Activated CD4-positive, alpha-beta T cell treated with anti-CD3 and anti-CD28 coated beads, Interleukin-2, amount 50 U/mL, for 16 hours (primary cell): ENCODE measurements at regions not wholly inside any gene's neighbourhood (a gene's known extent, or its start where the extent isn't known, plus 50 kb on each side); places are given as distances from the start of the nearest gene placed in this dataset.
"Not testable (repeated sequence)": the region's sequence is repeated elsewhere in the genome, so short reads cannot be mapped to it uniquely, and the experiment has no call there.

Source experiments
- DNase-seq: peaks from one replicate; pipeline ENCODE4 v3.0.0-alpha.2; 2020

DNA sequence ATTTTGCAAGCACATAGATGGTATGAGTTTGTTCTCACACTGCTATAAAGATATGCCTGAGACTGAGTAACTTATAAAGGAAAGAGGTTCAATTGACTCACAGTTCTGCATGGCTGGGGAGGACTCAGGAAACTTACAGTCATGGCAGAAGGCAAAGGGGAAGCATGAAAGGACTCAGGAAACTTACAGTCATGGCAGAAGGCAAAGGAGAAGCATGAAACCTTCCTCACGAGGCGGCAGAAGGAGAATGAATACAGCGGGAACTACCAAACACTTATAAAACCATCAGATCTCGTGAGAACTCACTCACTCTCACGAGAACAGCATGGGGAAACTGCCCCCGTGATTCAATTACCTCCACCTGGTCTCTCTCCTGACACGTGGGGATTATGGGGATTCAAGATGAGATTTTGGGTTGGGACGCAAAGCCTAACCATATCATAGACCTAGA, 101.9 kb upstream of the NCOR2 start:
- DNase-seq, result not testable (repeated sequence)

DNA sequence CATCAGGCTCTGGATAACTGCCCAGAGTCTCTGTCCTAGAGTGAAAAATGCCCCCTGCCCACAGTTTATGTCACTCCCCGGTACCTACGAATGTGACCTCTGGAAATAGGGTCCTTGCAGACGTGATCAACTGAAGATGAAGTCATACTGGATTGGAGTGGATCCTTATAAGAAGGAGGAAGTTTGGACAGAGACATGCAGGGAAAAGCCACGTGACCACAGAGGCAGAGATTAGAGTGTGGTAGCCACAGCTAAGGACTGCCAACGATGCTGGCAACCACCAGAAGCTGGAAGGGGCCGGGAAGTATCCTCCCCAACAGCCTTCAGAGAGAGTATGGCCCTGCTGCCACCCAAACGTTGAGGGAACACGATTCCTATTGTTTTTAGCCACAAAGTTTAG, 101.2 kb upstream of the NCOR2 start:
- no peak for DNase-seq

DNA sequence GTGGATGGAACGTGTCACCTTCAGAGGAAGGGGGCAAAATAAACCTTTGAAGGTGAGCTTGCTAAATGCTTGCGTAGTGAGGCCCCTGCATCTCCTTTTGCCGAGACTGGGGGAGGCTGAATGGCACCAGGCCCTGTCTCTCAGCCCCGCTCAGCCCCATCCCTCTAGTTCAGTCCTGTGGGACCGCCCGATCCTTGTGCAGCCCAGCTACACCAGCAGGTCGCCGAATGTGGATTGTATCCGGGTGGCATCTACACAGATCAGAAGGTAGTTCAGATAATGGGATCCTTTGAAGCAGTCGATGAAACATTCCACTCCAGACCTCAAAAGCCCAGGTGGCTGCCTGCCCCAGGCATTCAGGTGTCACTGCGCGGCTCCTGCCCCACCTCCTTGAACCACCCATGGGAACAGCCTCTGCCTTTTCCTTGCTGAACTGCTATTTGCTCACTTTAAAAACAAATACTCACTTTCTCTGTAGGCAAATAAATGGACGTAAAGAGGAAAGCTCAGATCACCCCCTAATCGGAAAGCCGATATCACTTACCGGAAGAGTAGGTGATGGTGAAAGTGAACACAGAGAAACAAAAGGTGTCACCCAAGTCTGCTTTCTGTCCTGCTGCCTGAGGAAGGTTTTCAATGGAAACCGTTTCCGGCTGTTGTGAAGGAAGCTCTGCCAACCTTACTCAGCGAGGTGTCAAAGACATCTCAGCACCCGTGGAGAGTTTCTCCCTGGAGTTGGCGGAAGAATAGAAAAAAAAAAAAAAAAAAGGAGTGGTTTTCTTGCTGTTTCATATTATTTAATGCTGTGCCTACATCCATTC, 100.3 kb upstream of the NCOR2 start:
- no peak for DNase-seq

DNA sequence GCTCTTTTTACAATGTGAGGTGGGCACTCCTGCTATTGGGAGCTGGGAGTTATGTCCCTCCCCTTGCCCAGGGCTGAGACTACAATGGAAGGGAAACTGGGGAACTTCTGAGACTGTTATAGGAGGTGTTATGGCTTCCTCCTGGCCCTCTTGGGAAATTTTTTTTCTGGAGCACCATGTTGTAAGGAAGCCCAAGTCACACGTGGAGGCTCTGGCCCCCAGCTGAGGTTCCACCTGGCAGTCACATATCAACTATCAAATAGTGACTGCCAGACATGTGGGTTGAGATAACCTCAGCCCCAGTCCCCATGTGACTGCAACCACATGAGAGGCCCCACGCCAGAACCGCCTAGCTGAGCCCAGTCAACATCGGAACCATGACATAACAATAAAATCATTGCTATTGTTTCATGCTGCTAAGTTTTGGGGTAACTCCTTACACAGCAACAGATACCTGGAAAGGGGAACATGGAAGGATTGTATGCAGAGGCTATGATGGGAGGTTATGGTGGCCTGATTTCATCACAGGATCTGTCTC, 99.4 kb upstream of the NCOR2 start:
- no peak for DNase-seq

DNA sequence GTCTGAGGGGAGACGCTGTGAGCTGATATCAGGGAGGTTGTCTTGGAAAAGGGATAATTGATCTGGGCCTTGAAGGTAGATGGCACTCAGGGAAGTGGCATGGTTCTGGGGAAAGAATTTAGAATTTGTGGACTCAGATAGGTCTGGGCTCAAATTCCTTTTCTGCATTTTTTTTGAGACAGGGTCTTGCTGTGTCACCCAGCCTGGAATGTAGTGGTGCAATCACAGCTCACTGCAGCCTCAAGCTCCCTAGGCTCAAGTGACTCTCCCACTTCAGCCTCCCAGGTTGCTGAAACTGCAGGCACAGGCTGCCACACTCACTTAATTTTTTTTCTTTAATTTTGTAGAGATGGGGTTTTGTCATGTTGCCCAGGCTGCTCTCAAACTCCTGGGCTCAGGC, 98.1 kb upstream of the NCOR2 start:
- no peak for DNase-seq

DNA sequence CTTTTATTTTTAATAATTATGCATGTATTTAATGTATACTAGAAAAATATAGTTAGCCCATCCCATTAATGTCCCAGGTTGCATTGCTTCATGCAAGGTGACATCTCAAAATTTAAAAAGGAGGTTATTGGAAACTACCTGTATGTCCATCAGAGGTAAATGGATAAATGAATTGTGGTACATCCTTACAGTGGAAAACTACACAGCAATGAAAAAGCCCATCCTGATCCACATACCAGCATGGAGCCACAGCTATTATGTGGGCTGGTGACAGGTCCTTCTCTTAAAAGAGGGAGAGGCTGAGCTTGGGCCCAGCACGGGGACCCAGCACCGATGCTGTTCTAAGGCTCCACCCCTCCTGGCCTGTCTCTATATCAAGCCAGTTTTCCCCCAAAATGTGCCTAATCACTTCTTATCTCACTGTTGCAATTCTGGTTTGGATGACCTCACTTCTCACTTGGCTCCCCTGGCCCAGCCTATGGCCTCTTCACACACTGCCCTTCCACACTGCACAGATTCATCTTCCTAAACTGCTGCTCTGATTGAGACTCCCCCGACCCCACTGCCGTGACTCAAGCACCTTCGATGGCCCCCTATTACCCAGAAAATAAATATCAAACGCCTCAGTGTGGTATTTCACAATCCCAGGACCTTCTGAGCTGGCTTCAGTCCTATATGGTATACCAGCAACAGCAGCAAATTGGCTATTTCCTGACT, 97.1 kb upstream of the NCOR2 start:
- DNase-seq, result no peak

DNA sequence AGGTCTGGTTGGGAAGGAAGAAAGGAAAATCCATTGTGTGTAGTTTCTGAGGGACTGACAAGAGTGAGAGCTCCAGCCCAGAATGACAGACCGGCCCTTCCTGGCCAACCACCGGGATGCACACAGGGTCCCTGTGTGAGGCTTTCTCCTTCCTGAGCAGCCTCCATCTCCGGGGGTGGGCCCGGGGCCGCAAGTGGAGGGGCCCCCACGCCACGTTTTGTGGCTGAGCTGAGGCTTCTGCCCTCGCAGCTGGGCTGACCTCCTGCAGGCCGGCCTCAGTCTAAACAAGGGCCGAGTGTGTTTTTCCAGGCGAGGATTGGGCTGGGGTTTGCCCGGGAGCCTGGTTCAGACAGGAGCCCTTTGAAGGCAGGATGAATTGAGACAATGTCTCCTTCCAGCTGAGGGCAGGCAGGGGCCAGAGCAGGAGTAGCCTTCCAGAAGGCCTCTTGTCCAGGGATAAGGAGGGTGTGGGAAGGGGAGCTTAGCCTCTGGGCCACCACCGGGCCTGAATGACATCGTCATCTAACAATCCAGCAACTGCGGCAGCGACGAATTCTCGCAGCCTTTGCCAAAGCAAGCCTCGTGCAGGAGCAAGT, 96.5 kb upstream of the NCOR2 start:
- no peak for DNase-seq

DNA sequence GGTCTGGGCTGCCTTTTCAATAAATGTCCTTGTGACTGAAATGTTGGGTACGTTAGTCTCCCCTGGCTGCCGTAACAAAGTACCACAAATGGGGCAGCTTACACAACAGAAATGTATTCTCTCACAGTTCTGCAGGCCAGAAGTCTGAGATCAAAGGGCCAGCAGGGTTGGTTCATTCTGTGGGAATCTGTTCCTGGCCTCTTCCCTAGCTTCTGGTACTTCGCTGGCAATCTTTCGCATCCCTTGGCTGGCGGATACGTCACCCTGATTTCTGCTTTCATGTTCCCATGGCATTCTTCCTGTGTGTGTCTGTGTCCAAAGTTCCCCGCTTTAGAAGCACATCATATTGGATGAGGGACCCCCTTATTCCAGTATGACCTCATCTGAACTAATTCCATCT, 95.8 kb upstream of the NCOR2 start:
- DNase-seq, result no peak

DNA sequence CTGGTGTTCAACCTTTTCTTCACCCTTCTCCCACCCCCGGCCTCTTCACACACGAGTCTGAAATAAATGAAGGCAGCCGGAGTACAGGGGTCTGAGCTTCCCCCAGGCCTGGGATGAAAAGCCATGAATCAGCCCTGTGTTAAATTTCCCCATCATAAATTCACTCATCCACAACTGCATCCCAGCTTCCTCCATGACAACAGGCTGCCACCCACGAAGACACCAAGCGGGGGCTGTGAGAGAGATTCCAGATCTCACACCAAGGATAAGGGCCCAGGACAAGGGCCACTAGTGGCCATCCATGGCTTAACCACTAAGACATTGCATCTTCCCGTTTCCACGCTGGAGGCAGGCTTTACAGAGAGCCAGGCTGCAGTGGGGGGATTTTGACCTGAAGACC, 93.9 kb upstream of the NCOR2 start:
- DNase-seq, result no peak

DNA sequence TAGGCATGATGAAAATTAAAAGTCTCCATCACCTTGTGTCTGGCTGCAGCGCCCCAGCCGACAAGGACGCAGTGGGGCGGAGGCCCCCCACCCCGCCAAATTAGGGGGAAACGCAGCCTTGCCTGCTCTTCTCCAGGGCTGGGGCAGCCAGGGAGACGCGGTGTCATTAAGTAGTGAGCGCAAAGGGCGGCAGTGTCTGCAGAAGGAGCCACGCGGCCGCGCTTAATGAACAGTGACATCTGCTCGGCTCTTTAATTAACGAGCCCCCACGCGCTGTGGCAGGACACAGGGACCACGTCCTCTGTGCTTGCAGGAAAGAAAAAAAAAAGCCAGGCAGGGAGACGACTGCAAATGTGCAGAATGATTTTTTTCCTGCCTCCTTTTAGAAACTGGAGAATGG, 93.4 kb upstream of the NCOR2 start:
- DNase-seq, result no peak

DNA sequence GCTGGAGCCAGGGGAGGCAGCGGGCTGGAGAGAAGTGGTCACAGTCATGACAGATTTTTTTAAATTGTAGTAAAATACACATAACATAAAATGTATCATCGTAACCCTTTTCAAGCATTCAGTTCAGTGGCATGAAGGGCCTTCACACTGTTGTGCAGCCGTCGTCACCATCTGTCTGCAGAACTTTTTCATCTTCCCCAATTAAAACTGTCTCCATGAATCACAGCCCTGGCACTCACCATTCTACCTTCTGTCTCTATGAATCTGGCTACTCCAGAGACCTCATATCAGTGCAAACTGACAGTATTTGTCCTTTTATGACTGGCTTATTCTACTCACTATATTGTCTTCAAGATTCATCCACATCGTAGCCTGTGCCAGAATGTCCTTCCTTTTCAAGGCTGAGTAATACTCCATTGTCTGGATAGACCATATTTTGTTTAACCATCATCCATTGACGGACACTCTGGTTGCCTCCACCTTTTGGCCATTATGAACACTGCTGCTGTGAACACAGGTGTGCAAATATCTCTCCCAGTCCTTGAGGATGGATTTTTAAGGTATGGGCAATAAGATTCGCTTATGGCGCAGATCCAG, 91.5 kb upstream of the NCOR2 start:
- no peak for DNase-seq

DNA sequence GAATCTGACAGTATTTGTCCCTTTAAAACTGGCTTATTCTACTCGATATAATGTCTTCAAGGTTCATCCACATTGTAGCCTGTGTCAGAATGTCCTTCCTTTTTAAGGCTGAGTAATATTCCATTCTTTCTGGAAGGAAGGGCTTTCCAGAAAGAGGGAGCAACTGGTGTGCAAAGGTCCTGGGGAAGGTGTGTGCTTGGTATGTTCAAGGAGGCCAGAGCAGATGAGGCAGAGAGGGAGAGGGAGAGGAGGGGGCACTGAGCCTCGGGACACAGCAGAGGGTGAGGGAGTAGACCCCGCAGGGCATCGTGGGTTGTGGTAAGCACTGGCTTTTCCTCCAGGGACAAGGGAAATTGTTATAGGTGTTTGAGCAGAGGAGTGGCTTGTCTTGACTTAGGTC, 90.9 kb upstream of the NCOR2 start:
- DNase-seq, result no peak

DNA sequence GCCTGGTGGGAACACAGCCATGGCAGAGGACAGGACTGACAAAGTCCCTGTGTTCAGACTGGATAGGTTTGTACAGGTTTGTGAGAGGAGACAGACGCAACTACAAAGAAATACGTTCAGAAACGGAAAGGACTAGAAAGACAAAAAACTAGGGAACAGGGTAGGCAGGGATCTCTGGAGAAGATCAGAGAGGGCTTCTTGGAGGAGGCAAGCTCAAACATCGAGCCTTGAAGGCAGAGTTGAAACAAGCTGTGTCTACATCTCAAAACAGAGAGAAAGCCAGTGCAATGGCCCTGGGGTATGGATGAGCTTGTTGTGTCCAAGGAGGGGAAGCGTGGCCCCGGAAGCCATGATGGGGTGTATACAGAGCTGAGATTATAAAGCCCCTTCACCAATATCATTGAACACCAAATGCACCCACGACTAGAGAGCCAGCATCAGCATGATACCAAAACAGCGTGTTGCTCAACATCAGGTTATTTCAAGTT, 89.6 kb upstream of the NCOR2 start:
- no peak for DNase-seq

DNA sequence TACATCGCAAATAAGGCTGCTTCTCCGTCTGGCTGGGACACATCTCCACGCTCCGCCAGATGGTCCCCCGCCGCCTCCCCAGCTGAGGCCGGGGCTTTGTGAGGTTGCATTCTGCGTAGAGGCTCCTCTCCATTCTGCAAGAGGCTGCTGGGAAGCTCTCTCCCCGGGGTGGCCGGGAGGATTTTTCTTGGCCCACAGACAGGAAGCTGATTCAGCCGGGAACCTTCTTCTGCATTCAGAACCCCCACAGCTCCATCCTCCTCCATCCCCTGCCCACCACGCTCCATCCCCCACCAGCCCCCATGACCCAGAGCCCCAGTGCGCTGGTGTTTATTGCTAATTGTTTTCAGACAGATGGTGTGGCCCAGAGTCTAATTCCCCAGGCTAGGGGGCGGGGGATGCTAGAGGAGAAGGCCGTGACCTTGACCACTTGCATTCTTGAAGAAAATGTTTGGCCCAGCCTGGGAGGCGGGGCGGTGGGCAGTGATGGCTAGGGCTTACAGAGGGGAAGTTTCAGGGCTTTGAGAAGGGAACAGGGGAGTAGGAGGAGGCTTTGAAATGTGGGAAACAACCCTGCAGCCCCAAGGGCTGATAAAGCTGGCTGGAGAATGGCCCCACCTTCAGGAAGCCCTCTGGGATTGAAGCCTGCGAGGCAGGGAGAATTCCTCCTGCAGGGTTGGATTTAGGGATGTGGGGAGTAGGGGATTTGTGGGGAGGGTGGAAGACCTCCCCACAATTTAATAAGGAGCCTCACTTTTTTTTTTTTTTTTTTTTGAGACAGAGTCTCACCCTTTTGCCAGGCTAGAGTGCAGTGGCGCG, 88.5 kb upstream of the NCOR2 start:
- no peak for DNase-seq

DNA sequence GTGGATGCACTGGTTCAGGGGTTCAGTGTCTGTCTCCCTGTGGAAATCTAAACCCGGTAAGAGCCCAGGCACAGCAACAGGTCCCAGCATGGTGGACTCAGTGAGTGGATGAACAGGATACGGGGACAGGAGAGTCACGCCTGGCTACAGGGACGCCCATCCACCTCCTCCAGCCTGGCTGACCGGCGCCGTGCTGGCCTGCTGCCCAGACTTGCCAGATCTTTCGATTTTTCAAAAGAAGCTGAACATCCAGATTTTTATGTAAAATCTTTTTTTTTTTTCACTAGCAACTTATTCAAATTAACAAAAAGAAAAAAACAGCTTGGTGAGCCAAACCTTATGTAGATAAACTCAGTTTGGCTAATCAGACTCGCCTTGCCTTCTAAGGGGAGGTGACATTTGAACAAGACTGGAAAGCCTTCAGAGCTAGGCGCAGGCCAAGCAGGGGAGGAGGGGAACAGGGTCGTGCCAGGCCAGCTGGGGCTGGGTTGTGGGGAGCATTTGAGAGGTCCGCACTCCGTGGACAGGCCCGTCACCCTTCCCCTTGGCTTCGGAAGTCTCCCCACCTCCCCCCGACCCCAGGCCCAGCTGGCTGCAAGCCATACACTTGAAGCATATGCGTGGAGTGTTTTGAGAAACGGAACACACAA, 87.8 kb upstream of the NCOR2 start:
- DNase-seq, result no peak

DNA sequence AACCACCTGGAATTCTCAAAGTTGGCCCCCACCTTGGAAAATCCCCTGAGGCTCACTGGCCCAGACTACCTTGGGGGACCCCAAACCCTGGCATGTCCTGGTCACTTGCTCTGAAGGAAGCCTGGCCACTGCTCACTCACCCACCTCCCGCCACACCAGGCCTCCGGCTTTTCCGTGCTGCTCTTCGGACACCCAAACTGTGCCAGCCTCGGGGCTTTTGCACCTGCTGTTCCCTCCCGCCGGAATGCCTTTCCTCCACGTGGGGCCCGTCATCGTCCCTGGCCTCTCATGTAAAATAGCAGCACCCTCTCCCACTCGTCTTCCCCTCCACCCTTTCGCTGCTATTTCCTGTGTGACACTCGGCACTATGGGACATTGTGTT, 87.2 kb upstream of the NCOR2 start:
- no peak for DNase-seq

DNA sequence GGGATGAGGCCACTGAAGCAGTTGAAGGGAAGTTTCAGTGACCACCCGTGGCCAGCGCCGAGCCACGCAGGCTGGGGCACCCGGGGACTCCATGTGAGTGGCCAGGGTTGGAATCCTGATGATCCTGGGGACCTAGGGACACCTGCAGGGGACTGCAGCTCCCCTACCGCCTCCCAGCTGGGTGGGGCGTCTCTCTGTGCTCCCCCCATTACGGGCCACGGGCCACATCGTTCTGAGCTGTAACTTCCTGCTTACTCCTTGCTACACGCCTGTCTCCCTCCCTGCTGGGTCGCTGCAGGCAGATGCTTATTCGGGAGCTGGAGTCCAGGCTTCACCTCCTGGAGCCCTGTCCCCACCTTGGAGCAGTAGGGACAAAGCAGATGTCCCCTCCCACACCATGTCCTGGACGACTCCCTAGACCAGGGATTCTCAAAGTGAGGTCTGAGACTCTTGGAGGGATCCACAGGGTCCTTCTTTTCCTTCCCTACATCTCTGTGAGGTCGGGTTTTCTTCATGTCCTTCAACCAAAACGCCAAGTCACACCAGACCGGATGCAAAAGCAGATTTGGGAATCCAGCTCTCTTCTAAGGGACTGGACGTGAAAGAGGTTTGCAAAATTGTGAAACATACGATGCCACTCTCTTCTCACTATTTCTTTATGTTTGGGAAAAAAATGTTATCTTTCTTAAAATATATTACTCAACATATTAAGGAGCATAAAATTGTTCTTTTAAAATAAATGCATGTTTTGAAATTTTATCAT, 85.9 kb upstream of the NCOR2 start:
- no peak for DNase-seq

DNA sequence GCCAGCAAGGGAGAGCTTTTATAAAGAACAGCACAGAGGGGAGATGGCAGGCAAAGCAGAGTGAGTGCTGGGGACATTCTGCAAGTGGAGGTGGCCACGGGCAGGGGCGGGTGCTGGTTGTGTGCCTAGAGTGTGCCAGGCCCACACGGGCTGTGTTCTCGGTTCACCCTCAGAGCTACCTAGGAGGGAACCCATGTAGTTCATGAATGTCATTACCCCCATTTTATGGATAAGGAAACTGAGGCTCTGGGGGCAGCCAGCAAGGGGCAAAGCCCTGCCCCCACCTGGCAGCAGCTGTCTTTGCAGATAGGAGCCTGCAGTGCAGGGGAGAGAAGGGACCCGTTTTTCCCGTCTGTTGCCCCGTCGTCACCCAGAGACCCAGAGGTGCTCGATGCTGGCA, 85.2 kb upstream of the NCOR2 start:
- DNase-seq, result no peak

DNA sequence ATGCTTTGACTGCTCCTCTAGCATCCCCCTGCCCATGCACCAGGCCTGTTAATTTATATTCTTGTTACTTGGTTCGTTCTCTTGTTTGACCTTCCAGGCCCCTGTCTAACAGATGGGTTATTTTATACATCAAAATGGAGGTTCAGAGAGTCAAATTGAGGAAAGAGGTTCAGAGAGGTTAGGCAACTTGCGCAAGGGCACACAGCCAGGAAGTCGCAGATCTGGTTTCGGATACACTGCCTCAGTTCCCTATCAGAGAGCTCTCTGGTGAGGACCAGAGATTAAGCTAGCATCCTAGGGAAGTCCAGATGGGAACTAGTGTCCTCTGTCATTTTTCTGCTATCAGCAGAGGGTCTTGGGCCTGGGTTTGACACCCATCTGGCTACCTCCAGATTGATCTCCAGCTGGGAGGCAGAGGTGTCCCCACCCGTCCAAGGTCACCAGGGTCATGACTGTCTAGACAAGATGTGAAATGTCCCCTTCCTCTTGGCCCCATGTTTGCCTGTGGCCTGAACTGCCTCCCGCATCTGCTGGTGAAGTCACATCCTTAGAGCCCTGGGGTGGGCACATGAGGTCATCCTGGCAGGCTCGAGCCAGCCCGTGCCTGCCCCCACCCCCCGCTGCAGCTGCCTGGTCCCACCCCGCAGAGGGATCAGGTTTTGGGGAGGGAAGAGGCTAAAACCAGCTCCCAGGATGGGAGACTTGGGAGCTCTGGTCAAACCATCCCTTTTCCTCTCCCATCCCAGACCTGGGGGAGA, 84.3 kb upstream of the NCOR2 start:
- DNase-seq, result no peak

DNA sequence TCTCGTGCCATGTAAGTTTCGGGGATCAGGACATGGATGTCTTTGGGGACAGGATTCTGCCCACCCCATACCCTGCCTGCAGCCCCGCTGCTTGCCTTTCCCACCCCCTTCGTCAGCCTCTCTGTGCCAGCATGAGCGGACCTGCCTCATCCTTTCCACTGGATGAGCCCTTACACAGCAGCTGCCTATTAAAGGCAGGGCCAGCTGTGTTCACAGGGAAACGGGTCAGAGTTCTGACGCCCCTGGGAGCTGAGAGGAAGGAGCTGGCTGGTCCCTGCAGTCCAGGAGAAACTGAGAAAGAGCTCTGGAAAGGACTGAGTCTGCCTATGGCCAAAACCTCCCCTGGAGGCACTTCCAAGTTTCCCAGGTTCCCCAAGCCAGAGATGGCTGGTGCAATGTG, 83.5 kb upstream of the NCOR2 start:
- DNase-seq, result no peak
